ENCODE measurements at regions not wholly inside any gene's neighbourhood (a gene's known extent, or its start where the extent isn't known, plus 50 kb on each side); places are given as distances from the start of the nearest gene placed in this dataset.
A peak's percentile ranks its signal among the peaks of the same experiment; 100 is the strongest.

GRCh38 chr5:125794922-125795321 lies 628.3 kb upstream of the GRAMD2B start:
- no peak for FAIRE-seq
- no peak for DNase-seq (ENCODE audit: low spot score)

GRCh38 chr5:125798307-125798706 lies 624.9 kb upstream of the GRAMD2B start:
- DNase-seq (ENCODE audit: low spot score) (peak; percentile 3), FAIRE-seq (no peak)

GRCh38 chr5:125812651-125813050 lies 610.6 kb upstream of the GRAMD2B start:
- DNase-seq (ENCODE audit: low spot score) (no peak), FAIRE-seq (no peak)

- FAIRE-seq = no peak
- no peak for DNase-seq (ENCODE audit: low spot score)
Measured at GRCh38 chr5:125813221-125813974, 609.8 kb upstream of the GRAMD2B start.

GRCh38 chr5:125814119-125814518 lies 609.1 kb upstream of the GRAMD2B start:
- FAIRE-seq (no peak), DNase-seq (ENCODE audit: low spot score) (no peak)

- FAIRE-seq = no peak
- peak; percentile 8 for DNase-seq (ENCODE audit: low spot score)
Measured at GRCh38 chr5:125823572-125823971, 599.6 kb upstream of the GRAMD2B start.

GRCh38 chr5:125826214-125826613 lies 597.0 kb upstream of the GRAMD2B start:
- DNase-seq (ENCODE audit: low spot score) = no peak
- FAIRE-seq = no peak

- FAIRE-seq (no peak), DNase-seq (ENCODE audit: low spot score) (no peak)
Measured at GRCh38 chr5:125829349-125829748, 593.9 kb upstream of the GRAMD2B start.

- no peak for DNase-seq (ENCODE audit: low spot score)
- no peak for FAIRE-seq
Measured at GRCh38 chr5:125833398-125833797, 589.8 kb upstream of the GRAMD2B start.

- no peak for FAIRE-seq
- no peak for DNase-seq (ENCODE audit: low spot score)
Measured at GRCh38 chr5:125834438-125835115, 588.6 kb upstream of the GRAMD2B start.

GRCh38 chr5:125835293-125836172 lies 587.7 kb upstream of the GRAMD2B start:
- FAIRE-seq (no peak), DNase-seq (ENCODE audit: low spot score) (peak; percentile 23)

GRCh38 chr5:125836256-125836655 lies 587.0 kb upstream of the GRAMD2B start:
- no peak for DNase-seq (ENCODE audit: low spot score)
- no peak for FAIRE-seq

- DNase-seq (ENCODE audit: low spot score) (no peak), FAIRE-seq (no peak)
Measured at GRCh38 chr5:125837866-125838265, 585.3 kb upstream of the GRAMD2B start.

- DNase-seq (ENCODE audit: low spot score) (no peak), FAIRE-seq (no peak)
Measured at GRCh38 chr5:125847561-125847960, 575.6 kb upstream of the GRAMD2B start.

GRCh38 chr5:125848751-125849150 lies 574.5 kb upstream of the GRAMD2B start:
- no peak for FAIRE-seq

GRCh38 chr5:125856949-125857348 lies 566.3 kb upstream of the GRAMD2B start:
- FAIRE-seq (no peak), DNase-seq (ENCODE audit: low spot score) (no peak)

More at GRCh38 chr5:125848751-125849150, 574.5 kb upstream of the GRAMD2B start:
- no peak for DNase-seq (ENCODE audit: low spot score)

- no peak for FAIRE-seq
- no peak for DNase-seq (ENCODE audit: low spot score)
Measured at GRCh38 chr5:125863579-125863978, 559.6 kb upstream of the GRAMD2B start.

- FAIRE-seq = no peak
- DNase-seq (ENCODE audit: low spot score) = peak; percentile 10
Measured at GRCh38 chr5:125865166-125865815, 557.9 kb upstream of the GRAMD2B start.

GRCh38 chr5:125868036-125868435 lies 555.2 kb upstream of the GRAMD2B start:
- peak; percentile 13 for DNase-seq (ENCODE audit: low spot score)
- no peak for FAIRE-seq

- no peak for DNase-seq (ENCODE audit: low spot score)
- no peak for FAIRE-seq
Measured at GRCh38 chr5:125870256-125870655, 553.0 kb upstream of the GRAMD2B start.

GRCh38 chr5:125874057-125874456 lies 549.2 kb upstream of the GRAMD2B start:
- FAIRE-seq (no peak), DNase-seq (ENCODE audit: low spot score) (no peak)

All from urothelium cell line (cell line).